ENCODE measurements at regions not wholly inside any gene's neighbourhood (a gene's known extent, or its start where the extent isn't known, plus 50 kb on each side); places are given as distances from the start of the nearest gene placed in this dataset.

DNA sequence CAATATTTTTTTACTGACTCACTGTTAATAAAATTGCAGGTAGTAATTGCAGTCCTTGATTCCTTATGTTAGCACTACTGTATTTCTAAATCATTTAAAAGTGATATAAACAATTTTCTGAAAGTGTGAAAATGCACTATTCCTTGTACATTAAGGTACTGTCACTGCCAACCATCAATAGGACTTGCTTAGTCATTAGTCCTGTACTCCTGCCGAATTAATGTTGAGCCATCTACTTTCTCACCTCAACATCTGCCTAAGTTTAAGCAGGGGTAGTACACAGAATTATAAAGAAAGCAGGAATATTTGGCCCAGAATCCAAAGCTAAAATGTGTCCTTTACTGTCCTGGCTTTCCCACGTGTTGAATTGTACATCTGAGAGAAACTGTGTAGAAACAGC lies 87.0 kb upstream of the TRPC3 start:
- no peak for DNase-seq (ENCODE audit: low read depth, low spot score)

GRCh38 chr4:122034619-122035018 lies 82.8 kb upstream of the TRPC3 start:
- no peak for DNase-seq (ENCODE audit: low read depth, low spot score)

GRCh38 chr4:122027203-122027602 lies 75.3 kb upstream of the TRPC3 start:
- no peak for DNase-seq (ENCODE audit: low read depth, low spot score)

DNA sequence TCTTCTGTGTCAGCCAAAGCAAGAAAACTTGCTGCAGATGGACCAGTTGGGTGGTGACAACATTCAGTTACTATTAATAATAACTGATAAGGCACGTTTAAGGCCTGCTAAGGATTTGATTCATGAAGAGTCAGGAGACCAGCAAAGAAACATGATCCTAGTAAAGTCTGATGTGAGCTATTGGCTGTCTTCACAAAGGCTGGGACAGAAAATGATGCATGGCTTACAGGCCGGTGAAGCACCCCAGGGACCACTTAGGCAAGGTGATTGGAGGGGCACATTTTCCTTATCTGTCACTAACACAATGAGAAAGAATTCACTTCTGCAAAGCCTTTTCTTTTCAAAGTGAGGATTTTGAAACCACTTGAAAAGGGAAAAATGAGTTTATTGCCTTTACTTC lies 65.4 kb upstream of the TRPC3 start:
- no peak for DNase-seq (ENCODE audit: low read depth, low spot score)

DNA sequence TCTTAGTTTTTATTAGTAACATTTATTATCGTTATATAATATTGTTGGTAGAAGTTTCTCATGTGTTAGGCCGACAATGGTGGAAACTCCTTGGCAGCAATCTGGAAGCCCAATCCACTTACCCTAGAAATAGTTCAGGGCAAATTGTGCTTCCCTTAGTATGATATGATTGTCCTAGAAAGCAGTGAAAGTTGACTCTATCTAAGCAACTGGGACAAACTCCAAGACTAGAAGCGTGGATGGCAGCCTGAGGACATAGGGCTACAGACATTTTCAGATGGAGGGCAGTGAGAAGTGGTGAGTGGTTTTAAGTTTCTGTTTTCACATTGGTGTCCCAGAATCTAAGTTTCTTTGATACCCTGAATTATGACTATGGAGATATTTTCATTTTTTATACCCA lies 63.3 kb upstream of the TRPC3 start:
- no peak for DNase-seq (ENCODE audit: low read depth, low spot score)

- no peak for DNase-seq (ENCODE audit: low read depth, low spot score)
These were observed 60.9 kb upstream of the TRPC3 start for GRCh38 chr4:122012735-122013134.

- DNase-seq (ENCODE audit: low read depth, low spot score) = no peak
These were observed 58.8 kb upstream of the TRPC3 start for GRCh38 chr4:122010610-122011009.

DNA sequence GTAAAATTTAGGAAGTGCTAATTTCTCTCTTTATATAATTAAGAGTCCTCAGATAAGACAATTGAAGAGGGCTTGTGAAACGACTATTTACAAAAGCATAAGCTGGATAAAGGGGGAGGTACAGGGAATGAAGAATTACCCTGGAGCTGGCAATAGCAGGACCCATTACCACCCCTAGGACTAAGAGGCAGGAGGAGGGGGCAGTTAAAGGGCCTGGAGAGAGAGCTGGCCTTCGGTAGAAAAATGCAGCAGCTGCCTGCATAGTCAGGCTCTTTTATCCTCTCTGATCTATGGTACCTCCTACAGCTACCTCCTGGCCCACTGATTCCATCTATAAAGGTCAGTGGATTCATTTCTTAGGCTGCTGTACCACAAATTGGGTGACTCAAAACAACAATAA lies 57.7 kb upstream of the TRPC3 start:
- no peak for DNase-seq (ENCODE audit: low read depth, low spot score)

DNA sequence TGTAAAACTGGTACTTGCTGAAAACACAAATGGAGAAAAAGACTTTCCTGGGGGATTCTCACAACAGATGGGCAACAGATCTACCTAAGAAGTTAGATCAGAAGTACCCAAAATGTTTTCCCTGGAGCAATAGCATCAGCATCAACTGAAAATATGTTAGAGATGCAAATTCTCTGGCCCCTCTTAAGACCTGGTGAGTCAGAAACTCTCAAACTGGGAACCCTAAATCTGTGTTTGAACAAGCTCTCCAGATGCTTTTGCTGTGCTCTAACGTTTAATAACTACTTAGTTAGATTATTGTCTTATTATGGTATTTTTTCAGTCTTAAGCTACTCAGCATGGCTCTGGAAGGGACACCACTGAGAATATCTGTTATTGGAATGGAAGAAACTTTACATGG lies 55.2 kb upstream of the TRPC3 start:
- no peak for DNase-seq (ENCODE audit: low read depth, low spot score)

- no peak for DNase-seq (ENCODE audit: low read depth, low spot score)
These were observed 53.4 kb upstream of the TRPC3 start for GRCh38 chr4:122005064-122005755.

DNA sequence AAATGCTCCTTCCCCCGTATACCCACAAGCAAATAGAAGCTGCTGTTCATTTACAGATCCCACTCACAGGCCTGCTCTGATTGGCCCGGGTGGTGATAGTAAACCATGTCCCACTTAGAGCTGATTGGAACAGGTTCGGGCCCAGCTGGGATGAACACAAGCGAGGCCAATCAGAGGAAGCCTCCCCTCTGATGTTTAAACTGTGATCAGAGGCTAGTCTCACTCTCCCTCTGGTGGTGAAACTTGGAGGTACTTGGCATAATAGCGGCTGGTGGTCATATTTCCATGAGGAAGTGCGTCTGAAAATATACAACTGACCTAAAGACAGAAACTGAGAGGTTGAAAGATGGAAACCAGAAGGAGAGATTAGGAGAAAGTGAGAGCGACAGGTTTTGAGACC lies 51.5 kb upstream of the TRPC3 start:
- DNase-seq (ENCODE audit: low read depth, low spot score) = no peak

Data from pulmonary artery endothelial cell (primary cell).